Neural cell (in vitro differentiated cells): ENCODE measurements at regions not wholly inside any gene's neighbourhood (a gene's known extent, or its start where the extent isn't known, plus 50 kb on each side); places are given as distances from the start of the nearest gene placed in this dataset.

ENCODE experiments used
- H2AFZ ChIP-seq: fragments of 200-600, 300-800 bp; sonication (generic), shearing (Covaris generic); 2 replicates; pipeline ENCODE4 v1.6.0; 2014; ENCODE audit warnings: low read depth, mild to moderate bottlenecking, antibody characterized with exemption, low read length, moderate library complexity
- H3F3A ChIP-seq: fragments of 200-600 bp; shearing (Covaris generic); 2 replicates; pipeline ENCODE4 v1.6.1; 2016; ENCODE audit warnings: mild to moderate bottlenecking, moderate library complexity, mixed read lengths, antibody characterized with exemption, low read length; ENCODE audit not compliant: insufficient read depth, poor library complexity, severe bottlenecking
- H3K27ac ChIP-seq: fragments of 200-600, 300-800 bp; sonication (generic), shearing (Covaris generic); 2 replicates; pipeline ENCODE4 v1.5.1; 2014; ENCODE audit warnings: mild to moderate bottlenecking, low read length, moderate library complexity
- H3K27me3 ChIP-seq: fragments of 300-800, 200-600 bp; sonication (generic), shearing (Covaris generic); 2 replicates; pipeline ENCODE4 v1.6.0; 2014; ENCODE audit warnings: mild to moderate bottlenecking, low read depth, low read length, moderate library complexity; ENCODE audit not compliant: insufficient read depth
- H3K36me3 ChIP-seq: fragments of 300-800, 200-600 bp; sonication (generic), shearing (Covaris generic); 2 replicates; pipeline ENCODE4 v1.5.1; 2014; ENCODE audit warnings: mild to moderate bottlenecking, antibody characterized with exemption, low read length, moderate library complexity; ENCODE audit not compliant: insufficient read depth
- H3K4me2 ChIP-seq: fragments of 300-800, 200-600 bp; sonication (generic), shearing (Covaris generic); 2 replicates; pipeline ENCODE4 v1.6.0; 2014; ENCODE audit warnings: mild to moderate bottlenecking, low read length
- H3K4me3 ChIP-seq: fragments of 300-800, 200-600 bp; sonication (generic), shearing (Covaris generic); 2 replicates; pipeline ENCODE4 v1.5.1; 2014; ENCODE audit warnings: mild to moderate bottlenecking, low read length, moderate library complexity
- H3K79me2 ChIP-seq: fragments of 200-600 bp; shearing (Covaris generic); replicated peaks from 2 replicates; pipeline ENCODE4 v1.6.0; 2014; ENCODE audit warnings: mild to moderate bottlenecking, low read length, moderate library complexity; ENCODE audit not compliant: insufficient read depth
- H3K9ac ChIP-seq: fragments of 300-800, 200-600 bp; sonication (generic), shearing (Covaris generic); 2 replicates; pipeline ENCODE4 v1.6.1; 2016; ENCODE audit warnings: mild to moderate bottlenecking, low read length, mixed read lengths
- H3K9me2 ChIP-seq: fragments of 200-600 bp; shearing (Covaris generic); 2 replicates; pipeline ENCODE4 v1.6.1; 2016; ENCODE audit warnings: mild to moderate bottlenecking, low read length, mixed read lengths; ENCODE audit not compliant: insufficient read depth
- H3K9me3 ChIP-seq: fragments of 200-600, 300-800 bp; sonication (generic), shearing (Covaris generic); 2 replicates; pipeline ENCODE4 v1.6.1; 2016; ENCODE audit warnings: mild to moderate bottlenecking, mixed run types, low read length, moderate library complexity, mixed read lengths
- H4K20me1 ChIP-seq: fragments of 200-600 bp; shearing (Covaris generic); 2 replicates; pipeline ENCODE4 v1.6.1; 2016; ENCODE audit warnings: mild to moderate bottlenecking, mixed run types; ENCODE audit not compliant: insufficient read depth
- CTCF ChIP-seq: fragments of 450-650 bp; IDR thresholded peaks from 2 replicates; pipeline ENCODE4 v1.5.1; 2014; ENCODE audit warnings: antibody characterized with exemption, mild to moderate bottlenecking, moderate library complexity; ENCODE audit not compliant: poor library complexity, severe bottlenecking
- EP300 ChIP-seq: fragments of 450-650 bp; conservative IDR thresholded peaks from 2 replicates; pipeline ENCODE4 v1.6.1; 2014; ENCODE audit warnings: antibody characterized with exemption, mild to moderate bottlenecking, moderate library complexity; ENCODE audit not compliant: poor library complexity, severe bottlenecking
- EZH2 ChIP-seq: fragments of 200-600, 300-800 bp; shearing (Covaris generic), sonication (generic); IDR thresholded peaks from 2 replicates; pipeline ENCODE4 v1.6.1; 2014; ENCODE audit warnings: antibody characterized with exemption, low read length, borderline replicate concordance, mild to moderate bottlenecking; ENCODE audit not compliant: insufficient read depth, poor library complexity, severe bottlenecking
- MXI1 ChIP-seq: fragments of 450-650 bp; conservative IDR thresholded peaks from 2 replicates; pipeline ENCODE4 v1.6.1; 2014; ENCODE audit warnings: antibody characterized with exemption, mild to moderate bottlenecking; ENCODE audit not compliant: poor library complexity, severe bottlenecking
- POLR2AphosphoS5 ChIP-seq: IDR thresholded peaks from 2 replicates; pipeline ENCODE4 v1.6.1; 2012
- RAD21 ChIP-seq: fragments of 450-650 bp; conservative IDR thresholded peaks from 2 replicates; pipeline ENCODE4 v1.6.1; 2014; ENCODE audit warnings: antibody characterized with exemption, mild to moderate bottlenecking, moderate library complexity
- REST ChIP-seq: IDR thresholded peaks from 2 replicates; pipeline ENCODE4 v1.6.1; 2012; ENCODE audit warnings: borderline replicate concordance
- SMC3 ChIP-seq: fragments of 450-650 bp; conservative IDR thresholded peaks from 2 replicates; pipeline ENCODE4 v1.6.1; 2014; ENCODE audit warnings: antibody characterized with exemption, mild to moderate bottlenecking, moderate library complexity; ENCODE audit not compliant: poor library complexity
- TAF1 ChIP-seq: IDR thresholded peaks from 2 replicates; pipeline ENCODE4 v1.6.1; 2012; ENCODE audit warnings: low read depth

- Histone ChIP-seq H3K36me3 (no peaks in the 10 kb centered on the region), H3K4me2 (no peak overlapping the region), H3K4me3 (no peak overlapping the region), H2AFZ (no peak overlapping the region), H4K20me1 (no peaks in the 10 kb centered on the region), H3K27ac (no peak overlapping the region), H3K79me2 (no peaks in the 10 kb centered on the region), H3K9me3 (no peaks in the 10 kb centered on the region), H3K9ac (no peak overlapping the region), H3F3A (no peaks in the 10 kb centered on the region), H3K9me2 (no peaks in the 10 kb centered on the region), H3K27me3 (no peaks in the 10 kb centered on the region)
- TF ChIP-seq EP300: no peak
These were observed 145.5 kb downstream of the CTH start for GRCh38 chr1:70556541-70556940.

- Histone ChIP-seq H3K27me3 (no peaks in the 10 kb centered on the region), H3K9ac (no peak overlapping the region), H3K9me3 (no peaks in the 10 kb centered on the region), H3K27ac (no peak overlapping the region), H3F3A (no peaks in the 10 kb centered on the region), H3K4me3 (no peak overlapping the region), H2AFZ (no peak overlapping the region), H3K9me2 (no peaks in the 10 kb centered on the region), H3K36me3 (no peaks in the 10 kb centered on the region), H3K4me2 (no peak overlapping the region), H3K79me2 (no peaks in the 10 kb centered on the region), H4K20me1 (no peaks in the 10 kb centered on the region)
- no peak for TF ChIP-seq EP300
- TF ChIP-seq CTCF: no peak
These were observed 156.1 kb downstream of the CTH start for GRCh38 chr1:70567167-70567566.

- Histone ChIP-seq H3K9me3 (no peaks in the 10 kb centered on the region), H2AFZ (no peak overlapping the region), H4K20me1 (no peaks in the 10 kb centered on the region), H3K36me3 (no peaks in the 10 kb centered on the region), H3K4me3 (no peak overlapping the region), H3F3A (no peaks in the 10 kb centered on the region), H3K27ac (no peak overlapping the region), H3K9me2 (no peaks in the 10 kb centered on the region), H3K27me3 (no peaks in the 10 kb centered on the region), H3K79me2 (no peaks in the 10 kb centered on the region), H3K4me2 (no peak overlapping the region), H3K9ac (no peak overlapping the region)
- TF ChIP-seq POLR2AphosphoS5 (no peak), CTCF (no peak), SMC3 (no peak), TAF1 (no peak), EP300 (no peak), MXI1 (no peak), REST (no peak), EZH2 (no peak), RAD21 (no peak)
These were observed 160.1 kb downstream of the CTH start for GRCh38 chr1:70571191-70571590.
